IMR-90 (cell line): ENCODE measurements at regions not wholly inside any gene's neighbourhood (a gene's known extent, or its start where the extent isn't known, plus 50 kb on each side); places are given as distances from the start of the nearest gene placed in this dataset.

Experiments used
- ATAC-seq: fragments of 200-7000 bp; cut with Tn5 transposase; 2 replicates; pipeline ENCODE4 v1.9.1; 2020; ENCODE audit warnings: low read depth, mild to moderate bottlenecking, moderate library complexity
- BruUV-seq: library from RNA; stranded (reverse); fragments of 400-500 nt; replicated peaks from 2 replicates; lab custom pipeline; 2021; lab: Mats Ljungman, UMichigan
- CTCF ChIA-PET: fragments of 300-600 bp; formaldehyde crosslinking; extraction: SDS; loops from one replicate; lab custom pipeline; 2021; ENCODE audit warnings: antibody characterized with exemption; lab: Yijun Ruan, JAX
- POLR2A ChIA-PET: fragments of 300-600 bp; sonication (Branson Sonifier 250); formaldehyde crosslinking; loops from one replicate; lab custom pipeline; 2022; ENCODE audit warnings: antibody characterized with exemption; ENCODE audit not compliant: unreplicated experiment; lab: Charles Lee
- DNase-seq: peaks from one replicate; pipeline ENCODE4 v3.0.0; 2013
- H2AFZ ChIP-seq: replicated peaks from 2 replicates; pipeline ENCODE3; 2013; ENCODE audit warnings: low read length, mild to moderate bottlenecking; ENCODE audit not compliant: poor library complexity
- H2AK5ac ChIP-seq: 2 replicates; pipeline ENCODE4 v1.6.1; 2013; ENCODE audit warnings: low read depth, low read length, inconsistent platforms
- H2AK9ac ChIP-seq: replicated peaks from 2 replicates; pipeline ENCODE3; 2013; ENCODE audit warnings: mild to moderate bottlenecking, low read depth, low read length, moderate library complexity; ENCODE audit not compliant: poor library complexity
- H2BK120ac ChIP-seq: 2 replicates; pipeline ENCODE4 v1.6.1; 2013; ENCODE audit warnings: low read depth, low read length, inconsistent platforms
- H2BK15ac ChIP-seq: 3 replicates; pipeline ENCODE4 v1.6.1; 2013; ENCODE audit warnings: low read depth, low read length, inconsistent platforms
- H2BK20ac ChIP-seq: 2 replicates; pipeline ENCODE4 v1.6.1; 2013; ENCODE audit warnings: low read depth, mild to moderate bottlenecking, inconsistent platforms, low read length, moderate library complexity
- H2BK5ac ChIP-seq: 2 replicates; pipeline ENCODE4 v1.6.1; 2013; ENCODE audit warnings: mild to moderate bottlenecking, low read depth, low read length, inconsistent platforms; ENCODE audit not compliant: poor library complexity, severe bottlenecking
- H3K14ac ChIP-seq: replicated peaks from 2 replicates; pipeline ENCODE4 v1.6.1; 2013; ENCODE audit warnings: low read depth, low read length, inconsistent platforms
- H3K18ac ChIP-seq: 2 replicates; pipeline ENCODE4 v1.6.1; 2013; ENCODE audit warnings: low read depth, low read length, control low read depth
- H3K23ac ChIP-seq: 2 replicates; pipeline ENCODE4 v1.6.1; 2013; ENCODE audit warnings: low read depth, low read length, inconsistent platforms
- H3K27ac ChIP-seq: 2 replicates; pipeline ENCODE4 v1.5.1; 2013; ENCODE audit warnings: mild to moderate bottlenecking, control low read depth, low read length; ENCODE audit not compliant: insufficient read depth
- H3K27me3 ChIP-seq: 2 replicates; pipeline ENCODE4 v1.6.1; 2013; ENCODE audit warnings: low read length; ENCODE audit not compliant: control insufficient read depth, insufficient read depth
- H3K36me3 ChIP-seq: 2 replicates; pipeline ENCODE4 v1.6.1; 2013; ENCODE audit warnings: low read length, mixed read lengths; ENCODE audit not compliant: control insufficient read depth, insufficient read depth
- H3K4ac ChIP-seq: 2 replicates; pipeline ENCODE4 v1.6.1; 2013; ENCODE audit warnings: low read depth, low read length, inconsistent platforms
- H3K4me1 ChIP-seq: 2 replicates; pipeline ENCODE4 v1.6.1; 2013; ENCODE audit warnings: low read length, mixed read lengths; ENCODE audit not compliant: control insufficient read depth, insufficient read depth
- H3K4me2 ChIP-seq: 2 replicates; pipeline ENCODE4 v1.6.1; 2013; ENCODE audit warnings: low read depth, mild to moderate bottlenecking, control low read depth, low read length, moderate library complexity
- H3K4me3 ChIP-seq: 2 replicates; pipeline ENCODE4 v1.5.1; 2013; ENCODE audit warnings: low read depth, mild to moderate bottlenecking, control low read depth, low read length, moderate library complexity; ENCODE audit not compliant: insufficient read depth
- H3K56ac ChIP-seq: 2 replicates; pipeline ENCODE4 v1.6.1; 2013; ENCODE audit warnings: low read length, inconsistent platforms; ENCODE audit not compliant: insufficient read depth; ENCODE audit errors: extremely low read depth
- H3K79me1 ChIP-seq, 2 experiments: 2 replicates each; pipeline ENCODE4 v1.6.1; 2013; ENCODE audit warnings: low read length in 2 of 2, inconsistent platforms in 1 of 2, low read depth in 1 of 2
- H3K9ac ChIP-seq: 2 replicates; pipeline ENCODE4 v1.6.1; 2013; ENCODE audit warnings: low read depth, low read length, control low read depth
- H3K9me1 ChIP-seq: 2 replicates; pipeline ENCODE4 v1.6.1; 2013; ENCODE audit warnings: low read length, inconsistent platforms; ENCODE audit not compliant: insufficient read depth
- H3K9me3 ChIP-seq: 2 replicates; pipeline ENCODE4 v1.6.1; 2013; ENCODE audit warnings: low read length; ENCODE audit not compliant: control insufficient read depth, insufficient read depth
- H4K20me1 ChIP-seq: 2 replicates; pipeline ENCODE4 v1.6.1; 2013; ENCODE audit warnings: low read length, inconsistent platforms; ENCODE audit not compliant: insufficient read depth
- H4K5ac ChIP-seq: 2 replicates; pipeline ENCODE4 v1.6.1; 2013; ENCODE audit warnings: mild to moderate bottlenecking, low read depth, low read length, control low read depth
- H4K8ac ChIP-seq, 2 experiments: 2 replicates each; pipeline ENCODE4 v1.6.1; 2013; ENCODE audit warnings: low read depth in 2 of 2, low read length in 2 of 2, control low read depth in 1 of 2, inconsistent platforms in 1 of 2
- H4K91ac ChIP-seq: 2 replicates; pipeline ENCODE4 v1.6.1; 2013; ENCODE audit warnings: low read depth, low read length, inconsistent platforms; ENCODE audit not compliant: insufficient read depth
- ELK1 ChIP-seq: fragments of 150-350 bp; IDR thresholded peaks from 2 replicates; pipeline ENCODE4 v1.6.1; 2016; ENCODE audit warnings: low read depth, mild to moderate bottlenecking, low read length, moderate library complexity, borderline replicate concordance
- RAD21 ChIP-seq: IDR thresholded peaks from 2 replicates; pipeline ENCODE4 v1.6.1; 2012; ENCODE audit warnings: low read length, improper control_type of control experiment
- WGBS, 2 experiments: methylation state at CpG; one replicate each; pipeline versions ENCODE4 v1.1.5 to v1.1.7; 2013; ENCODE audit warnings: missing lambda C conversion rate in 2 of 2; ENCODE audit not compliant: insufficient read length in 1 of 2; ENCODE audit errors: extremely low coverage in 2 of 2; 5-methylcytosine and 5-hydroxymethylcytosine counted together
- dilution Hi-C: fragments of 300-500 bp; cut with HindIII; formaldehyde crosslinking; loops from one replicate; pipeline ENCODE4 v1.14.3; 2018; ENCODE audit warnings: low sequenced_read_pairs; ENCODE audit not compliant: unreplicated experiment
- in situ Hi-C: fragments of 300-500 bp; cut with MboI; formaldehyde crosslinking; loops from 3 replicates; pipeline ENCODE4 v1.14.3; 2019; ENCODE audit warnings: low sequenced_read_pairs, inconsistent platforms, mixed read lengths
- intact Hi-C: fragments of 100-400 bp; cut with micrococcal nuclease; formaldehyde crosslinking; loops from 2 replicates; pipeline ENCODE4 v1.10.0; 2022

GRCh38 chr18:78416853-78417252 lies 562.8 kb upstream of the SALL3 start:
- no peak overlapping the region for H3K56ac ChIP-seq
- no peak overlapping the region for H3K9ac ChIP-seq
- no peak overlapping the region for H2AFZ ChIP-seq
- no peak overlapping the region for H2AK9ac ChIP-seq
- no TSS peak for BruUV-seq
- H4K5ac ChIP-seq, result no peak overlapping the region
- no peaks in the 10 kb centered on the region for H3K9me1 ChIP-seq
- TF ChIP-seq RAD21 (no peak), ELK1 (no peak)
- no peak overlapping the region for H2BK20ac ChIP-seq
- no peak overlapping the region for H3K23ac ChIP-seq
- ATAC-seq (no peak), DNase-seq (no peak)
- no peak overlapping the region for H2AK5ac ChIP-seq
- no peak overlapping the region for H3K4me2 ChIP-seq
- H3K27ac ChIP-seq, result no peak overlapping the region
- H3K4me3 ChIP-seq, result no peak overlapping the region
- no peaks in the 10 kb centered on the region for H3K4me1 ChIP-seq
- H3K9me3 ChIP-seq, result peaks cover 27% of the 10 kb centered on the region
- H2BK5ac ChIP-seq, result no peak overlapping the region
- no peak overlapping the region for H3K18ac ChIP-seq
- H3K36me3 ChIP-seq, result no peaks in the 10 kb centered on the region
- WGBS, 2 experiments, result no CpG with 5 or more reads among the region's 5 CpGs
- H2BK15ac ChIP-seq, result no peak overlapping the region
- no peak overlapping the region for H3K4ac ChIP-seq
- no peaks in the 10 kb centered on the region for H4K20me1 ChIP-seq
- no peak overlapping the region for H3K14ac ChIP-seq
- no peak overlapping the region for H4K91ac ChIP-seq
- dilution Hi-C loops, result no loop called here
- H3K27me3 ChIP-seq, result no peaks in the 10 kb centered on the region
- no peak overlapping the region for H4K8ac ChIP-seq
- no peaks in the 10 kb centered on the region for H3K79me1 ChIP-seq
- intact Hi-C loops, result no loop called here
- in situ Hi-C loops, result no loop called here
- ChIA-PET CTCF (no interaction called here), POLR2A (no interaction called here)
- no peak overlapping the region for H2BK120ac ChIP-seq
